ENCODE measurements at regions not wholly inside any gene's neighbourhood (a gene's known extent, or its start where the extent isn't known, plus 50 kb on each side); places are given as distances from the start of the nearest gene placed in this dataset.

- no peaks in the 10 kb centered on the region for H3K36me3 ChIP-seq
- no peaks in the 10 kb centered on the region for H3K27me3 ChIP-seq
- no peak overlapping the region for H3K27ac ChIP-seq
- no peaks in the 10 kb centered on the region for H3K4me1 ChIP-seq
- intact Hi-C loops (cut with DNase I) = no loop called here
- no peak for DNase-seq
- TF ChIP-seq CTCF (IDR thresholded peaks at IDR 0.05) = no peak
- no peak overlapping the region for H3K9ac ChIP-seq (ENCODE audit: low read depth in 2 of 2, low read length in 2 of 2)
- H3K4me3 ChIP-seq = no peak overlapping the region
- H3K9me3 ChIP-seq = no peaks in the 10 kb centered on the region
These were observed 482.7 kb upstream of the CD180 start for GRCh38 chr5:67679184-67679841.

- no peaks in the 10 kb centered on the region for H3K9me3 ChIP-seq
- no peaks in the 10 kb centered on the region for H3K36me3 ChIP-seq
- no peak for TF ChIP-seq CTCF (IDR thresholded peaks at IDR 0.05)
- H3K4me1 ChIP-seq = no peaks in the 10 kb centered on the region
- no peak overlapping the region for H3K9ac ChIP-seq (ENCODE audit: low read depth in 2 of 2, low read length in 2 of 2)
- H3K27ac ChIP-seq = no peak overlapping the region
- intact Hi-C loops (cut with DNase I) = no loop called here
- no peak for DNase-seq
- H3K4me3 ChIP-seq = no peak overlapping the region
- no peaks in the 10 kb centered on the region for H3K27me3 ChIP-seq
These were observed 482.0 kb upstream of the CD180 start for GRCh38 chr5:67678594-67678993.

GRCh38 chr5:67677422-67677970 is 480.9 kb upstream of the CD180 start:
- Histone ChIP-seq H3K9ac (ENCODE audit: low read depth in 2 of 2, low read length in 2 of 2) (no peak overlapping the region), H3K4me3 (no peak overlapping the region), H3K36me3 (no peaks in the 10 kb centered on the region), H3K4me1 (no peaks in the 10 kb centered on the region), H3K9me3 (no peaks in the 10 kb centered on the region), H3K27me3 (no peaks in the 10 kb centered on the region), H3K27ac (no peak overlapping the region)
- no peak for TF ChIP-seq CTCF (IDR thresholded peaks at IDR 0.05)
- intact Hi-C loops (cut with DNase I) = no loop called here
- DNase-seq = peak; percentile 22

GRCh38 chr5:67676863-67677262 is 480.3 kb upstream of the CD180 start:
- no peak for TF ChIP-seq CTCF (IDR thresholded peaks at IDR 0.05)
- H3K9ac ChIP-seq (ENCODE audit: low read depth in 2 of 2, low read length in 2 of 2) = no peak overlapping the region
- no peak overlapping the region for H3K4me3 ChIP-seq
- H3K4me1 ChIP-seq = no peaks in the 10 kb centered on the region
- H3K27me3 ChIP-seq = no peaks in the 10 kb centered on the region
- no peak for DNase-seq
- intact Hi-C loops (cut with DNase I) = no loop called here
- H3K36me3 ChIP-seq = no peaks in the 10 kb centered on the region
- no peak overlapping the region for H3K27ac ChIP-seq
- no peaks in the 10 kb centered on the region for H3K9me3 ChIP-seq

- no peaks in the 10 kb centered on the region for H3K36me3 ChIP-seq
- intact Hi-C loops (cut with DNase I) = no loop called here
- H3K9me3 ChIP-seq = no peaks in the 10 kb centered on the region
- no peak for TF ChIP-seq CTCF (IDR thresholded peaks at IDR 0.05)
- no peak overlapping the region for H3K9ac ChIP-seq (ENCODE audit: low read depth in 2 of 2, low read length in 2 of 2)
- H3K4me1 ChIP-seq = no peaks in the 10 kb centered on the region
- no peaks in the 10 kb centered on the region for H3K27me3 ChIP-seq
- H3K4me3 ChIP-seq = no peak overlapping the region
- H3K27ac ChIP-seq = no peak overlapping the region
- DNase-seq = no peak
These were observed 477.6 kb upstream of the CD180 start for GRCh38 chr5:67674159-67674655.
